ENCODE measurements at regions not wholly inside any gene's neighbourhood (a gene's known extent, or its start where the extent isn't known, plus 50 kb on each side); places are given as distances from the start of the nearest gene placed in this dataset.

DNA sequence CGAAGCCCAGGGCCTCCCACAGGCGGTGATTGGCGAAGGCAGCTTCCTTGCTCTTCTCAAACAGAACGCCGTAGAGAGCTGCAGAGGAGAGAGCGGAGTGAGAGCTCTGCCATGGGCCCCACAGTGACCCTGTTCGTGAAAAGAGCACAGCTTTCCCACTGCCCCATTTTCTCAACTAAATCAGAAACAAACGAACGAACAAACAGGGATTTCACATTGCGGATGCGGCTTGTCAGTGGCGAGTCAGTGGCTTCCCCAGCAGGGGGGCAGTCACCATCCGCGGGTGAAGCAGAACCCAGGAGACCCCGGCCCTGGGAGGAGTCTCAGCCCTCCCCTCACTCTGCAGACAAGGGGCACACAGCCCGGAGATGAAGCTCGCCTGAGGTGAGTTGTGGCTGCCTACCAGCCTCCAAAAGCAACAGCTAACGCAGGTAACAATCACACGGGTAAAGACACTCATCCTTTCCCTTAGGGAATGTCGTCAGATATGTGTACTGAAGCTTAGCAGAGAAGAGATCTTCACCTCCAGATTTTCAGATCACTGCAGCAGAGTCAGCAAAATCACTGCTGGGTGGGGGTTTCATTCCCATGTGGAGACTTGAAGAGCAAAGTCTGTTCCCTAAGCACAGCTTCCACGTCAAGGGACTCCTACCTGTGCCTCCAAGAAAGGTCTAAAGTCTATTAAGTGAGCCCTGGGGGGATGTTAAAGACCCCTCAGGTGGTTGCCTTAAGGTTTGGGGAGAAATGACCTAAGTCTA is 51.2 kb upstream of the GPR31 start:
- no peak for TF ChIP-seq USF1 (IDR thresholded peaks at IDR 0.05)
- no peak for TF ChIP-seq RAD21 (IDR thresholded peaks at IDR 0.05; ENCODE audit: low read depth)

DNA sequence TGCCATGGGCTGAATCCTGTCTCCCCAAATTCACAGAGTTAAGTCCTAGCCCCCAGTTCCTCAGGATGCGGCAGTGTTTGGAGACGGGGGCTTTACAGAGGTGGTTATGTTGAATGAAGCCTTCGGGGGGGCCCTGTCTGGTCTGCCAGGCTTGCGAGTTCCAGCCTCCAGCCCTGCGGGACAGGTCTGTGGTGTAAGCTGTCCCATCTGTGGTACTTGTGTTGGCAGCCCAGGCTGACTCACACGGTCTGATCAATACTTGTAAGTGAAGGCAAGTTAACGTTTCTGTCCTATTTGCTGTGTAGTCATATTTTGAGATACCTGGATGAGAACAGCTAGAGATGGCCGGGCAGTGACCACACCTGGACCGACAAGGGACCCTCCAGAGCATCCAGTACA is 51.8 kb upstream of the GPR31 start:
- no peak for TF ChIP-seq CEBPB (IDR thresholded peaks at IDR 0.05)

DNA sequence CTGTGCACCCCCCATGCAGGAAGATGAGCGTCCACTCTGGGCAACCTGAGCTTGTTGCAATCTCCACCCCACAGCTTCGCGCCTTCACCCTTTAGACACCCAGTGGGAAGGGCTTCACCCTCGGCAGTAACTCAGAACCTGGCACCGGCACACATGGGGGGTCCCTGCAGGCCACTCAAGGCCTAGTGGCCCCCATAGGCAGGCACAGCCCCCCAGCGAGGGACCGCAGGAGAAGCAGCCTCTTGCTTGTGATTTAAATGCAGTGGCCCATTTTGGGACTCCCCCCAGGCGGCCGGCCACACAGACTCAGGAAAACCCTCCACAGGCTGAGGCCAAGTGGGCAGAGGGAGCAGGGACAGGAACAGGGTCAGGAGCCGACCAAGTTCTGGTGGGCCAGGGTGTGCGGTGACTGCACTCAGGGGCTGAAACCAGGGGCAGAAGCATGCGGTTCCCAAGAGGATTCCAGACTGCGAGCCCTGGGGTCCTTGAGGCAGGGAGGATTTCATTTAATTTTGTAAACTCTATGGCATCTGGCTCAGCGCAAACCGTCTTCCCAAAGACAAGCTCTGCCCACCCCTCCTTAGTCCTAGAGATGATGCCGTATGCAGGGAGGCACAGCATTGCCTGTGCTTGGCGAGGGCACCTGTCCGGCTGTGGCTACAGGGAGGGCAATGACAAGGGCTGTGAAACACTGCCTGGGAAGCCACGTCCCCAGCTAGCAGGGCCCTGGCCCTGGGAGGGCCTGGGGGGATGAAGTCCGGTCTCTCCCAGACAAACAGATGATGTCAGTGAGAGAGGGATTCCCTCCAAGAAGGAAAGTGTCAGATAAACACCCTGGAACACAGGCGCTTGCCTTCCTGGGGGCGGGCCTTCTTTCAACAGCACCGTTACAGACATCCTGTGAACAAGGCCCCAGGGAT is 52.9 kb upstream of the GPR31 start:
- TF ChIP-seq USF1 (IDR thresholded peaks at IDR 0.05) (no peak), TAF1 (IDR thresholded peaks at IDR 0.05; ENCODE audit: low read depth) (no peak), ZBTB7A (IDR thresholded peaks at IDR 0.05; ENCODE audit: low read depth) (no peak), EGR1 (IDR thresholded peaks at IDR 0.05) (no peak), YY1 (IDR thresholded peaks at IDR 0.05; ENCODE audit: low read depth) (no peak), CREB1 (IDR thresholded peaks at IDR 0.05; ENCODE audit: low read depth) (no peak), MAX (IDR thresholded peaks at IDR 0.05) (no peak), EP300 (IDR thresholded peaks at IDR 0.05; ENCODE audit: borderline replicate concordance) (no peak), FOXM1 (IDR thresholded peaks at IDR 0.05; ENCODE audit: borderline replicate concordance, low read depth) (no peak), TCF12 (IDR thresholded peaks at IDR 0.05; ENCODE audit: low read depth) (no peak), TEAD4 (IDR thresholded peaks at IDR 0.05) (no peak), CEBPB (IDR thresholded peaks at IDR 0.05) (no peak), NFIC (IDR thresholded peaks at IDR 0.05) (no peak), RAD21 (IDR thresholded peaks at IDR 0.05; ENCODE audit: low read depth) (no peak)
- TF ChIP-seq, protein P1, sequence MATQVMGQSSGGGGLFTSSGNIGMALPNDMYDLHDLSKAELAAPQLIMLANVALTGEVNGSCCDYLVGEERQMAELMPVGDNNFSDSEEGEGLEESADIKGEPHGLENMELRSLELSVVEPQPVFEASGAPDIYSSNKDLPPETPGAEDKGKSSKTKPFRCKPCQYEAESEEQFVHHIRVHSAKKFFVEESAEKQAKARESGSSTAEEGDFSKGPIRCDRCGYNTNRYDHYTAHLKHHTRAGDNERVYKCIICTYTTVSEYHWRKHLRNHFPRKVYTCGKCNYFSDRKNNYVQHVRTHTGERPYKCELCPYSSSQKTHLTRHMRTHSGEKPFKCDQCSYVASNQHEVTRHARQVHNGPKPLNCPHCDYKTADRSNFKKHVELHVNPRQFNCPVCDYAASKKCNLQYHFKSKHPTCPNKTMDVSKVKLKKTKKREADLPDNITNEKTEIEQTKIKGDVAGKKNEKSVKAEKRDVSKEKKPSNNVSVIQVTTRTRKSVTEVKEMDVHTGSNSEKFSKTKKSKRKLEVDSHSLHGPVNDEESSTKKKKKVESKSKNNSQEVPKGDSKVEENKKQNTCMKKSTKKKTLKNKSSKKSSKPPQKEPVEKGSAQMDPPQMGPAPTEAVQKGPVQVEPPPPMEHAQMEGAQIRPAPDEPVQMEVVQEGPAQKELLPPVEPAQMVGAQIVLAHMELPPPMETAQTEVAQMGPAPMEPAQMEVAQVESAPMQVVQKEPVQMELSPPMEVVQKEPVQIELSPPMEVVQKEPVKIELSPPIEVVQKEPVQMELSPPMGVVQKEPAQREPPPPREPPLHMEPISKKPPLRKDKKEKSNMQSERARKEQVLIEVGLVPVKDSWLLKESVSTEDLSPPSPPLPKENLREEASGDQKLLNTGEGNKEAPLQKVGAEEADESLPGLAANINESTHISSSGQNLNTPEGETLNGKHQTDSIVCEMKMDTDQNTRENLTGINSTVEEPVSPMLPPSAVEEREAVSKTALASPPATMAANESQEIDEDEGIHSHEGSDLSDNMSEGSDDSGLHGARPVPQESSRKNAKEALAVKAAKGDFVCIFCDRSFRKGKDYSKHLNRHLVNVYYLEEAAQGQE (IDR thresholded peaks at IDR 0.05; ENCODE audit: low read depth), result no peak

DNA sequence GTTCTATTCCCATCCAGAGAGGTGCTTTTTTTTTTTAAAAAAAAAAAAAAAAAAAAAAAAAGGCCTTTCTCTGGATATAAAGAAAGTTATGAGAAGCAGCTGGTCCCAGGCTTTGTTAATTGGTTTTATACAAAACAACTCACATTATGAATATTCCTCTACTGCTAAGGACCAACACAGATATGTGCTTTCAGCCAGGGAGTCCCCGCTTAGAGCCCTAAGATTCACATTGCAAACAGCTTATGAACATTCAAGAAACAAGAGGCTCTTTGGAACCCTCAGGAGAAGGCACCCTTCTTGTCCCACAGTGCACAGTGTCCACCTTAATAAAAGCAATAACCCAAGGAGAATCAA is 53.5 kb upstream of the GPR31 start:
- TF ChIP-seq TAF1 (IDR thresholded peaks at IDR 0.05; ENCODE audit: low read depth) (no peak), TEAD4 (IDR thresholded peaks at IDR 0.05) (no peak), NFIC (IDR thresholded peaks at IDR 0.05) (no peak), MAX (IDR thresholded peaks at IDR 0.05) (no peak), USF1 (IDR thresholded peaks at IDR 0.05) (no peak), YY1 (IDR thresholded peaks at IDR 0.05; ENCODE audit: low read depth) (no peak), ZBTB7A (IDR thresholded peaks at IDR 0.05; ENCODE audit: low read depth) (no peak), EGR1 (IDR thresholded peaks at IDR 0.05) (no peak), TCF12 (IDR thresholded peaks at IDR 0.05; ENCODE audit: low read depth) (no peak), EP300 (IDR thresholded peaks at IDR 0.05; ENCODE audit: borderline replicate concordance) (no peak), CEBPB (IDR thresholded peaks at IDR 0.05) (no peak), CREB1 (IDR thresholded peaks at IDR 0.05; ENCODE audit: low read depth) (no peak), RAD21 (IDR thresholded peaks at IDR 0.05; ENCODE audit: low read depth) (no peak), FOXM1 (IDR thresholded peaks at IDR 0.05; ENCODE audit: borderline replicate concordance, low read depth) (no peak)
- TF ChIP-seq, protein P1 (IDR thresholded peaks at IDR 0.05; ENCODE audit: low read depth), result no peak

GRCh38 chr6:167211881-167212712 is 54.3 kb upstream of the GPR31 start:
- TF ChIP-seq TEAD4 (IDR thresholded peaks at IDR 0.05), result no peak
- TF ChIP-seq EGR1 (IDR thresholded peaks at IDR 0.05), result no peak
- TF ChIP-seq MAX (IDR thresholded peaks at IDR 0.05), result no peak
- no peak for TF ChIP-seq RAD21 (IDR thresholded peaks at IDR 0.05; ENCODE audit: low read depth)
- TF ChIP-seq FOXM1 (IDR thresholded peaks at IDR 0.05; ENCODE audit: borderline replicate concordance, low read depth), result no peak
- no peak for TF ChIP-seq TAF1 (IDR thresholded peaks at IDR 0.05; ENCODE audit: low read depth)
- TF ChIP-seq TCF12 (IDR thresholded peaks at IDR 0.05; ENCODE audit: low read depth), result no peak
- TF ChIP-seq CREB1 (IDR thresholded peaks at IDR 0.05; ENCODE audit: low read depth), result no peak
- no peak for TF ChIP-seq YY1 (IDR thresholded peaks at IDR 0.05; ENCODE audit: low read depth)
- TF ChIP-seq, protein P1 (IDR thresholded peaks at IDR 0.05; ENCODE audit: low read depth), result no peak
